Calu3 (cell line): ENCODE measurements at regions not wholly inside any gene's neighbourhood (a gene's known extent, or its start where the extent isn't known, plus 50 kb on each side); places are given as distances from the start of the nearest gene placed in this dataset.

Experiments used
- BruUV-seq: library from RNA; stranded (reverse); fragments of 400-500 nt; replicated peaks from 2 replicates; lab custom pipeline; 2021; lab: Mats Ljungman, UMichigan
- CTCF ChIA-PET: fragments of 300-600 bp; sonication (Branson Sonifier 250); formaldehyde crosslinking; loops from one replicate; lab custom pipeline; 2022; ENCODE audit warnings: antibody characterized with exemption; lab: Charles Lee
- DNase-seq: peaks from one replicate; pipeline ENCODE4 v3.0.0; 2022
- H3K27ac Mint-ChIP-seq: one replicate; pipeline ENCODE4 v1.8.0; 2022; ENCODE audit warnings: mixed read lengths; ENCODE audit not compliant: unreplicated experiment
- H3K27me3 Mint-ChIP-seq: one replicate; pipeline ENCODE4 v1.8.0; 2022; ENCODE audit warnings: mixed read lengths; ENCODE audit not compliant: unreplicated experiment
- H3K36me3 Mint-ChIP-seq: one replicate; pipeline ENCODE4 v1.8.0; 2022; ENCODE audit warnings: mild to moderate bottlenecking, moderate library complexity, mixed read lengths; ENCODE audit not compliant: insufficient read depth, unreplicated experiment
- H3K4me1 Mint-ChIP-seq: one replicate; pipeline ENCODE4 v1.8.0; 2022; ENCODE audit warnings: mild to moderate bottlenecking, low read depth, mixed read lengths; ENCODE audit not compliant: unreplicated experiment
- H3K4me3 Mint-ChIP-seq: one replicate; pipeline ENCODE4 v1.8.0; 2022; ENCODE audit warnings: mild to moderate bottlenecking, low read depth, moderate library complexity, mixed read lengths; ENCODE audit not compliant: unreplicated experiment
- H3K9me3 Mint-ChIP-seq: one replicate; pipeline ENCODE4 v1.8.0; 2022; ENCODE audit warnings: low read depth, mixed read lengths; ENCODE audit not compliant: unreplicated experiment
- intact Hi-C: fragments of 100-400 bp; cut with micrococcal nuclease; formaldehyde crosslinking; loops from one replicate; pipeline ENCODE4 v1.10.0; 2022; ENCODE audit not compliant: unreplicated experiment
- TF ChIP-seq, protein P1 (sequence below): fragments of 200-600 bp; IDR thresholded peaks from one replicate; pipeline ENCODE4 v1.8.0; 2022; ENCODE audit warnings: antibody characterized with exemption; ENCODE audit not compliant: unreplicated experiment

DNA sequence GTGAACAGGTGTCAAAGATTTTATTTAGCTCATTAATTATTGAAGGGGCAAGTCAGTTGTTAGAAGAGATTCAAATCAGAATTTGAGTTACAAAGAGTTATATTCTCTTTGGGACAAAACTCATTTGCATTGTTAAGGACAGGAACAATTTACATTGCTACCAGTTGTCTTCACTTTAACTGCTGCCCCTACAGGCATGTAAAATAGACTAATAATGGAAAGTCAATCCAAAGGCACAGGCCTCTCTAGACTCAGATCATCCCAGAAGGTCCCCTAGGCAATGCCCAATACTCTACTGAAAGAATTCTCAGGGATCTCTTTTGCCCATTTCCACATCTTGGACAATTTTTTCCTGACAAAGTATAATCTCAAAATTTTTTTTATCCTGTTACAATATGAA, 95.7 kb downstream of the SCP2D1 start:
- H3K4me3 Mint-ChIP-seq, result no peak overlapping the region
- no peaks in the 10 kb centered on the region for H3K36me3 Mint-ChIP-seq
- BruUV-seq, result no TSS peak
- no peak for DNase-seq
- intact Hi-C loops, result no loop called here
- TF ChIP-seq, protein P1, sequence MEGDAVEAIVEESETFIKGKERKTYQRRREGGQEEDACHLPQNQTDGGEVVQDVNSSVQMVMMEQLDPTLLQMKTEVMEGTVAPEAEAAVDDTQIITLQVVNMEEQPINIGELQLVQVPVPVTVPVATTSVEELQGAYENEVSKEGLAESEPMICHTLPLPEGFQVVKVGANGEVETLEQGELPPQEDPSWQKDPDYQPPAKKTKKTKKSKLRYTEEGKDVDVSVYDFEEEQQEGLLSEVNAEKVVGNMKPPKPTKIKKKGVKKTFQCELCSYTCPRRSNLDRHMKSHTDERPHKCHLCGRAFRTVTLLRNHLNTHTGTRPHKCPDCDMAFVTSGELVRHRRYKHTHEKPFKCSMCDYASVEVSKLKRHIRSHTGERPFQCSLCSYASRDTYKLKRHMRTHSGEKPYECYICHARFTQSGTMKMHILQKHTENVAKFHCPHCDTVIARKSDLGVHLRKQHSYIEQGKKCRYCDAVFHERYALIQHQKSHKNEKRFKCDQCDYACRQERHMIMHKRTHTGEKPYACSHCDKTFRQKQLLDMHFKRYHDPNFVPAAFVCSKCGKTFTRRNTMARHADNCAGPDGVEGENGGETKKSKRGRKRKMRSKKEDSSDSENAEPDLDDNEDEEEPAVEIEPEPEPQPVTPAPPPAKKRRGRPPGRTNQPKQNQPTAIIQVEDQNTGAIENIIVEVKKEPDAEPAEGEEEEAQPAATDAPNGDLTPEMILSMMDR, result no peak
- no peak overlapping the region for H3K27ac Mint-ChIP-seq
- H3K27me3 Mint-ChIP-seq, result no peaks in the 10 kb centered on the region
- CTCF ChIA-PET, result no interaction called here
- H3K9me3 Mint-ChIP-seq, result no peaks in the 10 kb centered on the region
- no peaks in the 10 kb centered on the region for H3K4me1 Mint-ChIP-seq

DNA sequence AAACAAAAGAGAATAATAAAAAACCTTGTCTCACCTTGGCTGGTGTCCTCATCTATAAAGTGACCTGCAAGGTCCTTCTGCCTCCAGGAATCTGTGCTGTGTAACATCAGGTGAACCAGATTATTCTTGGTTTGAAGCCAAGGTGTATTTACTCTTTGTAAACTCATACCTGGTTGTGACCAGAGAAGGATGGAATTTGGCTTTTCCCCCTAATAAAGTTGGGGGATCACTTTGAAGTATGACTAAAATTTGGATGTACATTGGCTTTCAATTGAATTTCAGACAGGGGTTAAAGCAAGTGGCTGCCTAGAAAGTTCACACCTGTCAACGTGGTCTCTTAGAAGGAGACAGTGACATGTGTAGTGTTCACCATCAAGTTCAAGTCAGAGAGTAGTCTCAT, 100.1 kb downstream of the SCP2D1 start:
- no TSS peak for BruUV-seq
- intact Hi-C loops, result no loop called here
- H3K9me3 Mint-ChIP-seq, result no peaks in the 10 kb centered on the region
- H3K27me3 Mint-ChIP-seq, result no peaks in the 10 kb centered on the region
- no peak overlapping the region for H3K27ac Mint-ChIP-seq
- CTCF ChIA-PET, result no interaction called here
- no peak overlapping the region for H3K4me3 Mint-ChIP-seq
- H3K36me3 Mint-ChIP-seq, result no peaks in the 10 kb centered on the region
- DNase-seq, result no peak
- H3K4me1 Mint-ChIP-seq, result no peaks in the 10 kb centered on the region
- TF ChIP-seq, protein P1, result no peak

DNA sequence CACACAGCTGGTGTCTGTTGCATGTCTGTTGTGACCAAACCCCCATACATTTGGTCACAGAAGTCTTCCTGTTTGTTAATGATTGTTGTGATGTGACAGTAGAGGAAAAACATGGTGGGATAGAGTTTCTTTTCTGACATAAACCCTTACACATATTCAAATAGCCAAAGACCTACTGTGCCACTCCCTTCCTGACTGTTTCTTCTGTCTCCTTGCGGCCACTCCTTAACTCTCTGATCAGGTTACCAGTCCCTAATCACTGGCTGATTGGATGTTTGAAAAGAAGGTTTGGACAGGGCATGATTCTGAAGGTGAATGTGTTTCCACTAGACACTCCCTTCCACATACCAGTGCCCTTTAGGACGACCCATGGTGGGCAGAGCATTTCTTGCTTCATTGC, 101.2 kb downstream of the SCP2D1 start:
- DNase-seq, result no peak
- no peaks in the 10 kb centered on the region for H3K9me3 Mint-ChIP-seq

DNA sequence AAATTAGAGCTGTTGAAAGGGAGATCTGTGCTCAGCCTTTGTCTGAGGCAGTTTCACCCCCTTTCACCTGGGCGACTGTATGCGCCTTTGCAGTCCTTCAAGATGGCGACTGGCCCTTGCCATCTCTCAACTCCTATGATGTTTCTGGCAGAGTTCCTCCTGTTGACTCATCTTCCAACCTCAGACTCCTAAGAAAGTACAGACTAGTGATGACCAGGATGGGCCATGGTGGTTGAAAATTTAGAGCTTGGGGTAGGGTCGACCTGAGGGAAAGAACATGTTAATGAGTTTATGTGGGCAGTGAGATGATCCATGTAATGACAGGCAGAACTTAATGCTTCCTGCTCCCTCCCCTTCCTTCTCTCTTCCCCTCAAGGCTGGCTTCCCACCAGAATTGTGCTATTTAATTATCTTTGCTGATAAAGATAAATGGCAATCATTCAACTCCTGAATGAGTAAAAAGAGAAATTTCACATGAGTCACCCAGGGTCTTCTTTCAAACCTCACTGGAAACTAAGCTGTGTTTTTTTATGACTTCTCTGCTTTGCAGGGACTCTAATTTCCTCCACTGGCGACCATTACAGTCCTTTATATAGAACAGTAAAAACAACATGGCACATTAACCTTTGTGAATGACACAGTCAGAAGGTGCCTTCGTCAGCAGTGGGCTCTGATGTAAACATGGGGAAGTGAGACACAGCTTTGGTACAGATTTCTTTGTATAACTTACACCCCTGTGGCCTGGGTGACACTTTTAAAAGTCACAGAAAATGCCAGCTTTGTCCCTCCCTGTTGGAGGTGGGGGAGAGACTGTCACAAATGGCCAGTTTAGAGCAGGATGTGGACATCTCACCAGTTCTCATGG, 103.5 kb downstream of the SCP2D1 start:
- TF ChIP-seq, protein P1, result no peak
- Mint-ChIP-seq H3K9me3 (no peaks in the 10 kb centered on the region), H3K4me1 (no peaks in the 10 kb centered on the region), H3K4me3 (no peak overlapping the region), H3K36me3 (no peaks in the 10 kb centered on the region), H3K27ac (no peak overlapping the region), H3K27me3 (no peaks in the 10 kb centered on the region)
- no TSS peak for BruUV-seq
- DNase-seq, result no peak
- CTCF ChIA-PET, result no interaction called here
- intact Hi-C loops, result no loop called here

More for the DNA sequence above, 101.2 kb downstream of the SCP2D1 start:
- H3K4me1 Mint-ChIP-seq, result no peaks in the 10 kb centered on the region
- no peak overlapping the region for H3K4me3 Mint-ChIP-seq
- no peak overlapping the region for H3K27ac Mint-ChIP-seq
- intact Hi-C loops, result no loop called here
- TF ChIP-seq, protein P1, result no peak
- H3K27me3 Mint-ChIP-seq, result no peaks in the 10 kb centered on the region
- CTCF ChIA-PET, result no interaction called here
- no peaks in the 10 kb centered on the region for H3K36me3 Mint-ChIP-seq
- BruUV-seq, result no TSS peak
